ENCODE measurements at regions not wholly inside any gene's neighbourhood (a gene's known extent, or its start where the extent isn't known, plus 50 kb on each side); places are given as distances from the start of the nearest gene placed in this dataset.
"Not testable (repeated sequence)": the region's sequence is repeated elsewhere in the genome, so short reads cannot be mapped to it uniquely, and the experiment has no call there.

DNA sequence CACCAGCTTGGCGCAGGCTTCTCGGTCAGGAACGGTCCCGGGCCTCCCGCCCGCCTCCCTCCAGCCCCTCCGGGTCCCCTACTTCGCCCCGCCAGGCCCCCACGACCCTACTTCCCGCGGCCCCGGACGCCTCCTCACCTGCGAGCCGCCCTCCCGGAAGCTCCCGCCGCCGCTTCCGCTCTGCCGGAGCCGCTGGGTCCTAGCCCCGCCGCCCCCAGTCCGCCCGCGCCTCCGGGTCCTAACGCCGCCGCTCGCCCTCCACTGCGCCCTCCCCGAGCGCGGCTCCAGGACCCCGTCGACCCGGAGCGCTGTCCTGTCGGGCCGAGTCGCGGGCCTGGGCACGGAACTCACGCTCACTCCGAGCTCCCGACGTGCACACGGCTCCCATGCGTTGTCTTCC lies 422.3 kb downstream of the OR4F29 start:
- H3K36me3 ChIP-seq; H3K27ac ChIP-seq; DNase-seq; H3K9me3 ChIP-seq; H3K4me3 ChIP-seq; H3K27me3 ChIP-seq; intact Hi-C loops (cut with DNase I); H3K4me1 ChIP-seq; ATAC-seq: not testable (repeated sequence)
- WGBS, 4 donors, result 0% methylated on average over 13 to 21 of the region's 52 CpGs; no CpG with 5 or more reads in 2 of the 4 donors

DNA sequence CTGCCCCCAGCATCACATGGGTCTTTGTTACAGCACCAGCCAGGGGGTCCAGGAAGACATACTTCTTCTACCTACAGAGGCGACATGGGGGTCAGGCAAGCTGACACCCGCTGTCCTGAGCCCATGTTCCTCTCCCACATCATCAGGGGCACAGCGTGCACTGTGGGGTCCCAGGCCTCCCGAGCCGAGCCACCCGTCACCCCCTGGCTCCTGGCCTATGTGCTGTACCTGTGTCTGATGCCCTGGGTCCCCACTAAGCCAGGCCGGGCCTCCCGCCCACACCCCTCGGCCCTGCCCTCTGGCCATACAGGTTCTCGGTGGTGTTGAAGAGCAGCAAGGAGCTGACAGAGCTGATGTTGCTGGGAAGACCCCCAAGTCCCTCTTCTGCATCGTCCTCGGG lies 434.2 kb downstream of the OR4F29 start:
- intact Hi-C loops (cut with DNase I); H3K4me3 ChIP-seq; H3K36me3 ChIP-seq; H3K4me1 ChIP-seq; ATAC-seq; H3K27me3 ChIP-seq; H3K9me3 ChIP-seq; H3K27ac ChIP-seq: not testable (repeated sequence)
- 92 to 96% (median 94%) methylated on average over 6 to 8 of the region's 12 CpGs; no CpG with 5 or more reads in 1 of the 4 donors for WGBS, 4 donors
- peak in 4 of 5 donors; percentile 7 to 34 (median 16) for DNase-seq

GRCh38 chr1:16025-16424 lies 435.5 kb downstream of the OR4F29 start:
- H3K9me3 ChIP-seq; H3K27me3 ChIP-seq; H3K4me1 ChIP-seq; H3K36me3 ChIP-seq; intact Hi-C loops (cut with DNase I); H3K4me3 ChIP-seq; H3K27ac ChIP-seq; ATAC-seq: not testable (repeated sequence)
- peak in 3 of 5 donors; percentile 10 to 14 (median 11) for DNase-seq
- WGBS, 4 donors, result 83 to 90% (median 87%) methylated on average over 5 to 6 of the region's 6 CpGs; no CpG with 5 or more reads in 1 of the 4 donors

DNA sequence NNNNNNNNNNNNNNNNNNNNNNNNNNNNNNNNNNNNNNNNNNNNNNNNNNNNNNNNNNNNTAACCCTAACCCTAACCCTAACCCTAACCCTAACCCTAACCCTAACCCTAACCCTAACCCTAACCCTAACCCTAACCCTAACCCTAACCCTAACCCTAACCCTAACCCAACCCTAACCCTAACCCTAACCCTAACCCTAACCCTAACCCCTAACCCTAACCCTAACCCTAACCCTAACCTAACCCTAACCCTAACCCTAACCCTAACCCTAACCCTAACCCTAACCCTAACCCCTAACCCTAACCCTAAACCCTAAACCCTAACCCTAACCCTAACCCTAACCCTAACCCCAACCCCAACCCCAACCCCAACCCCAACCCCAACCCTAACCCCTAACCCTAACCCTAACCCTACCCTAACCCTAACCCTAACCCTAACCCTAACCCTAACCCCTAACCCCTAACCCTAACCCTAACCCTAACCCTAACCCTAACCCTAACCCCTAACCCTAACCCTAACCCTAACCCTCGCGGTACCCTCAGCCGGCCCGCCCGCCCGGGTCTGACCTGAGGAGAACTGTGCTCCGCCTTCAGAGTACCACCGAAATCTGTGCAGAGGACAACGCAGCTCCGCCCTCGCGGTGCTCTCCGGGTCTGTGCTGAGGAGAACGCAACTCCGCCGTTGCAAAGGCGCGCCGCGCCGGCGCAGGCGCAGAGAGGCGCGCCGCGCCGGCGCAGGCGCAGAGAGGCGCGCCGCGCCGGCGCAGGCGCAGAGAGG lies 441.3 kb downstream of the OR4F29 start:
- H3K9me3 ChIP-seq; H3K27me3 ChIP-seq; H3K4me3 ChIP-seq; intact Hi-C loops (cut with DNase I); H3K36me3 ChIP-seq; H3K27ac ChIP-seq; H3K4me1 ChIP-seq: not testable (repeated sequence)
- ATAC-seq (peak in 3 of 4 donors; percentile 45 to 83 (median 79)), DNase-seq (peak in 4 of 5 donors; percentile 12 to 38 (median 24))
- 47 to 89% (median 60%) methylated on average over 22 to 27 of the region's 37 CpGs; no CpG with 5 or more reads in 1 of the 4 donors for WGBS, 4 donors

MicroRNAs in the stretch of these regions (microRNA counts, 767-probe panel; counts per million panel counts)
- 0 to 71.6 counts per million in 2 donors for microRNA hsa-miR-1302

Small RNA genes lying in the stretch of these regions (microRNA-seq; reads per million reads assigned to microRNA genes)
- 0 reads per million in 4 donors for gene MIR6859-1
- gene MIR6859-2, result 0 reads per million in 4 donors

Data from heart left ventricle (tissue), 16 donors.